Left kidney (tissue), 1 donor: ENCODE measurements at regions not wholly inside any gene's neighbourhood (a gene's known extent, or its start where the extent isn't known, plus 50 kb on each side); places are given as distances from the start of the nearest gene placed in this dataset.
A peak's percentile ranks its signal among the peaks of the same experiment; 100 is the strongest.
"Not testable (repeated sequence)": the region's sequence is repeated elsewhere in the genome, so short reads cannot be mapped to it uniquely, and the experiment has no call there.

ENCODE experiments used
- DNase-seq: peaks from one replicate; pipeline ENCODE4 v3.0.0-alpha.2; 2013

DNA sequence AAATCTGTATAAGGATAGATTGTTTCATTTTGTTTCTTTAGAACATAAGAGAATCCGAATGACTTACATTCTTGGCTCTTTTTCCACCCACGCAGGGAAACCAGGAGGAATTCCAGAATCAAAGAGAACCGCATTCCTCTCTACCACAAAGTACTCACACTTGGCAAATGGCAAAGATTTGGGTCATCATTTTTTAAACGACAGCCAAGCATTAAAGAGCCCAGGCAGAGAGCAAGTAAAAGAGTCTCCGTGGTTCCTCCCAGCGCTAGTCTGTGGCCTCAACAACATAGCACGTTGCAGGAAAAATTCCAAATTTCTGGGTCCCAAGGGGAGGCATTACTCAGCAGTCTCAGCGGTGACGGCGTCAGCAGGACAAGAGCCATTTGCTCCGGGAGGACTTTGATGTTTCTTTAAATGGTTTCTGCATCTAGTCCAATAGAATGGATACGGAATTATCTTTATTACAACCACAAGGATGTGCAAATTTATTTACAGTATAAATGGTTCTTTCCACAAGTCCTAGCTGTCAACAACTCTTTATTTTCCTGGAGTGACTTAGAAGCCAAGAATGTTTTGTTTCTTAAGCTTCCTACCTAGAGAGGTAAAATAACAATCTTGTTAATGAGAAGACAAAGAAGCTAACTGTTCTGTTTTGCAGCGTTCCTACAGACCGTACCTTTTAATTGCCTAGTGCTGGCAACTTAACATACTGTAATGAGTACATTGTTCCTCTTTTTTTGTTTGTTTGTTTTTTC, 232.5 kb downstream of the SKIDA1 start:
- peak; percentile 87 for DNase-seq

DNA sequence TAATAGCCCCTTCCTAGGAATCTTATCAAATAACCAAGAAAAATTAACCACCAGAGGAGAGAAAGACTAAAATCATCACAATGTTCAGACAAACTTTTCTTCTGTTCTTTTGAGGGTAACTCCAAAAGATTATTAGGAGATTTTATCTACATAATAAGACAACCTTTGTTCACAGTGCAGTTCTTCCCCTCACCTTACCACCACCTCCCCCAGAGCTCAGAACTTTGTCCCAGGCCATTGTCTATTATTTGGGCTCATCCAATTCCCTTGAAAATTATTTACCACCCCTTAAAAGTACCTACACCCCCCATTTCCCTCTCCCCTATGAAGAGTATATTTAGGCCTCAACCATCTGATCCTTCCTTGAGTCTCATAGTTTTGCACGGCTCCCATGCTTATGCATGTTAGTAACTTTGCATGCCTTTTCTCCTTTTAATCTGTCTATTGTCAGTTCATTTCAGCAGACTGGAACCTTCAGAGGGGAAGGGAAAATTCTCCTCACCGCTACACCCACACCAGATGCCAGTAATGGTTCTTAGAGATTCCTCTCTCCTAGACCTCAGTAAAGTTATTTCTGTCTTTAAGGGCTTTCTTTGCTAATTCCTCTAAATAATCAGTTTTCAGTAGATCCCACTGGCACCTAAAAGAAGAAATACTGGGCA, 234.9 kb downstream of the SKIDA1 start:
- DNase-seq, result no peak

DNA sequence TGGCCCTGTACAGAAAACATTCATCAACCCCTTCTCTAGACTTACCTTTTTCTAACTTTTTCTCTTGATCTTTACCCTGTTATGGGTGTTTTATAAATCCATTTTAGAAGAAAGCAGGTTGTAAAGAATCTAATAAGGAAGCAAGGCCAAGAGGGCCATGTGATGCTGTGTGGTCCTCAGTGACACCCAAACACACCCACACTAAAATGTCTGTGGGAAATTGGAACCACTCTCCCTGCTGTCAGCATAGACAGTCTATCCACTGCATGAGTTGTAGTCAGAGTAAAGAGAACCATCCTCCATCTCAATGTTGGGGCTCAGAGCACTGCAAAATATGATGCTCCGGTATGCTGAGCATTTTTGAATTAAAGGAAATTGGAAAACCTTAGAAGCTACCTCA, 235.5 kb downstream of the SKIDA1 start:
- DNase-seq, result no peak

DNA sequence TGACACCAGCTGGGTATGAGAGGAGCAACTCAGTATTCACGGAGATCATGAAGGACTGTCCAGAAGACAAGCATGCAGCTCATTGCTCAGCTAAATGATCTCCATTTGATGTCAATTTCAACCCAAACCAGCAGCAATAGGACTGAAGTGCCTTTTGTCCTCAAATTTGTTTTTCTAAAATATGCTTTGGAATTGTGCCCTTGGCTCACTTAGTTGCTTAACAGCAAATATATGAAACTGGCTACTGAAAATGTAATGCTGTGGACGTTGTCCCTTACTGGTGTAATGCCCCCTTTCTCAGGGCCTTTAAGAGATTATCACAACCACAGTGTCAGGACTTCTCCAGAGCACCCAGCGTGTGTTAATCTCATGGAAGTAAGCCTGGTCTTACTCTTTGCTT, 236.2 kb downstream of the SKIDA1 start:
- DNase-seq, result no peak

DNA sequence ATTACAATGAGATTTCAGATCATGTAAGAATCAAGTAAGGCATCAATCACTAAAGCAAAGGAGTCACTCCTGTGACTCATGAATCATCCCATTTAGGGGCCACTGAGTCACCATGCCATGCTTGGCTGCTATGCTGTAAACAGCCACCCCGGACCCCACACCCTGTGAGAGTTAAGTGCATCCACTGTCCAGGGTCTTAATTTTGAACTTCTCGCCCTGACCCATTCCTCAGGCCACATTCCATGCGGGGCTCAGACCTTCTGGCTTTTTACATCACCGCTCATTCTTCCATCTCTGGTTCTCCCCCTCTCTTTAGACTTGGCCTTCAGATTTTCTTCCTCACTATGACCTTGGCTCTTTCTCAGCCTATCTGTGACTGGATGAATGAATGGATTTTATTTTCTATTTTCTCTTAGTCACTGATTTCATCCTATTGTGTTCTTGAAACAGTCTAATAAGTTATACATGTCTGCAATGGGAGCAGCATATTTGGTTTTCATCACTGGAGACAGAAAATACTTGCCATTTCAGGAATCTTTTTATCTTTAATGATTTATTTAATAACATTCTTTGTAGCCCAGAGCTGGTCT, 239.6 kb downstream of the SKIDA1 start:
- no peak for DNase-seq

DNA sequence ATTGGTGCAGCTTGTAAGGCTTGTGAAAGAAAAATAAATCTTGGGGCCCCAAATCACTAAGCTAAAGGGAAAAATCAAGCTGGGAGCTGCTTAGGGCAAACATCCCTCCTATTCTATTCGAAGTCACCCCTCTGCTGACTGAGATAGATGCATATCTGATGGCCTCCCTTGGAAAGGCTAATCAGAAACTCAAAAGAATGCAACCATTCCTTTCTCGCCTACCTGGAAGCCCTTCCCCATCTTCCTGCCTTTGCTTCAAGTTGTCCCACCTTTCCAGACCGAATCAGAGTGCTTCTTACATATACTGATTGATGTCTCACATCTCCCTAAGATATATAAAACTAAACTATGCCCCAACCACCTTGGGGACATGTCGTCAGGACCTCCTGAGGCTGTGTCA, 240.3 kb downstream of the SKIDA1 start:
- no peak for DNase-seq

DNA sequence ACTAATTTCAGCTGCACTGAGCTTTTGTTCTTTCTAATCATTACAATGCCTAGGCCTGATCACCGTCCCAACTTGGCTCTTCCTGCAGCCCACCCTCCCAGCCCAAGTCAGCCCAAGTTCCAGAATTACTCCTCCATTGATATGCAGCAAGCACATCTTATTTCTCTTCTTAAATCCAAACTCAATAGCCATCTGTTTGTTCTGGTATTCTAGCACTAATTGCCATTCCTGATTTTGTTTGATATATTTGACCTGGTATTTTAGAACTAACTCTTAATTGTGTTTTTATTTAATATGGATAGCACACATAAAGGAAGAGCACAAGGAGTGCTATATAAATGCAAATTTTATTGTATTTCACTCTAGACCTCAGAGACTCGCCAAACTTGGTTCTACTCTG, 241.2 kb downstream of the SKIDA1 start:
- DNase-seq, result no peak

DNA sequence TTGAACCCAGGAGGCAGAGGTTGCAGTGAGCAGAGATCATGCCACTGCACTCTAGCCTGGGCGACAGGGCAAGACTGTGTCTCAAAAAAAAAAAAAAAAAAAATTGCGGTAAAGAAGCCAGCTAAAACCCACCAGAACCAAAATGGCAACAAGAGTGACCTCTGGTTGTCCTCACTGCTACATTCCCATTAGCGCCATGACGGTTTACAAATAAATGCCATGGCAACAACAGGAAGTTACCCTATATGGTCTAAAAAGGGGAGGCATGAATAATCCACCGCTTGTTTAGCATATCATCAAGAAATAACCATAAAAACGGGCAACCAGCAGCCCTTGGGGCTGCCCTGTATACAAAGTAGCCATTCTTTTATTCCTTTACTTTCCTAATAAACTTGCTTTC, 242.4 kb downstream of the SKIDA1 start:
- DNase-seq, result not testable (repeated sequence)

DNA sequence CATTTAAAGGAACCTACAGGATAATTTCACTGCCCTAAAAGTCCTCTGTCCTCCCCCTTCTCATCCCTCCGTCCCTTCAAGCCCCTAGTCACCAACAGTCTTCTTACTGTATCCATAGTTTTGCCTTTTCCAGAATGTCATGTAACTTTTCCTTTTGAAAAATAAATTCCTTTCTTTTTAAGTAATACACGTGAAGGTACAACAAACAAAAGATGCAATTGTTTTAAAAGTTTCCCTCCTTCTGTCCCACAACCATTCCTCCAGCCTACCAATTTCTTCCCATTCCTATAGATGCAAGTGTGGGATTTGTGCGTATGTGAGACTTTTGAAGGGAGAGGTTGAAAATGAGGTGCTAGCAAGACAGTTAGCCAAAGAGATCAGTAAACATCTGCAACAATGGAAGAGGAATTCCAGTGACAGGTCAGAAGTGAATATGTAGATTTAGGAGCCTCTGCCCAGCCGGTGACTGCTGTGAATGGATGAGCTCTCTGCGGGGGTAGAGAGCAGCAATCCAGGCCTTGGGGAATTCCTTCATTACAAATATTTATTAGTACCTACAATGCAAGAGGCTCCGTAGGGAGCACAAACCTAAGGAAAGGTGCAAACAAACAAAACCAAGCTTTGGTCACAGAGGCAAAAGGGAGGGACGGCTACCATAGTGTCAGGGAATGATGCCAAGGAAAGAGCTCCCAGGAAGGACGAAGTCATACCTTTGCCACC, 243.6 kb downstream of the SKIDA1 start:
- no peak for DNase-seq

DNA sequence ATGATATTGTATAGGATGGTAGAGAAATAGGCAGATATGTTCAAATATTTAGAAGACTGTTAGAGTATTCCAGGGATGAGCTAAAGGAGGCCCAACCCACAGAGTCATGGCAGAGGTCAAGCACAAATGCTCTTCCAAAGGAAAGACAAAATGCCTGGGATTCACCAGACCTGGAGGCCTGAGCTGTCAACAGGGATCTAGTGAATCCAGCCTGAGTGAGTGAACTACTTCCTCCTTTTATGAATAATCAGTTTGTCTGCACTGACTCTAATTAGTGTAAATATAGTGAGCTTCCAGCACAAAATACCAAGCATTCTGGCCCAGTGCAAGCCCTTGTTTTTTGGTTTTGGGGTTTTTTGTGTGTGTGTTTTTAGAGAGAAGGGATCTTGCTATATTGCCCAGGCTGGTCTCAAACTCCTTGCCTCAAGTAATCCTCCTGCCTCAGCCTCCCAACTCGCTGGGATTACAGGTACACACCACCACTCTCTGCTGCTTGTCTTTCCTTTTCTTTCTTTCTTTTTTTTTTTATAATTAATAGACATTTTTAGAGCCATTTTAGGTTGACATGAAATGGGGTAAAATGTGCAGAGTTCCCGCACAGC, 244.4 kb downstream of the SKIDA1 start:
- no peak for DNase-seq

DNA sequence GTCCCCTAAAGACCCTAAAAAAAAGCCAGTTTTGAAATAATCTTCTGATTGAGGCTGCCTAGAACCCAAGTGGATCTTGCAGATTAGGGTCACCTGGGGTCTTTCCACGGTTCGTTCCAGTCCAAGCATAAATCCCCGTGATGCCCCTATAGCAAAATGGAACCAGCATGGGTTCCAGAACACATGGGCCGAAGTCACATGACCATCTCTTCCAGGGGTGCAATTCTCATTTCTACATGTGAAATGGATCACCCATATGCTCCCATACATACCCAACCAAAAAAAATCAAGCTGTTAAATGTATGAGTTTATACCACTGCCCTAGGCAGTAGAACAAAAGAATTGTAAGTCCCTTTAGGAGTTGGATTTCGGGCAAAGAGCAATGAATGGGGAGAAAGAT, 245.4 kb downstream of the SKIDA1 start:
- no peak for DNase-seq

DNA sequence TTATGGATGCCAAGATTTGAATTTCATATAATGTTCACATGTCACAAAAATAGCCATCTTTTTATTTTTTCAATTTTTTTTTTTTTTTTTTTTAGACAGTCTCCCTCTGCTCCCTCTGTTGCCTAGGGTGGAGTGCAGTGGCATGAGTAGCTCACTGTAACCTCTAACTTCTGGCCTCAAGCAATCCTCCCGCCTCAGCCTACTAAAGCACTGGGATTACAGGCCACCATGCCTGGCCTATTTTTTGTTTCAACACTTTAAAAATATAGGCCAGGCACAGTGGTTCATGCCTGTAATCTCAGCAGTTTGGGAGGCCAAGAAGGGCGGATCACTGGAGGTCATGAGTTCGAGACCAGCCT, 246.3 kb downstream of the SKIDA1 start:
- DNase-seq, result no peak

DNA sequence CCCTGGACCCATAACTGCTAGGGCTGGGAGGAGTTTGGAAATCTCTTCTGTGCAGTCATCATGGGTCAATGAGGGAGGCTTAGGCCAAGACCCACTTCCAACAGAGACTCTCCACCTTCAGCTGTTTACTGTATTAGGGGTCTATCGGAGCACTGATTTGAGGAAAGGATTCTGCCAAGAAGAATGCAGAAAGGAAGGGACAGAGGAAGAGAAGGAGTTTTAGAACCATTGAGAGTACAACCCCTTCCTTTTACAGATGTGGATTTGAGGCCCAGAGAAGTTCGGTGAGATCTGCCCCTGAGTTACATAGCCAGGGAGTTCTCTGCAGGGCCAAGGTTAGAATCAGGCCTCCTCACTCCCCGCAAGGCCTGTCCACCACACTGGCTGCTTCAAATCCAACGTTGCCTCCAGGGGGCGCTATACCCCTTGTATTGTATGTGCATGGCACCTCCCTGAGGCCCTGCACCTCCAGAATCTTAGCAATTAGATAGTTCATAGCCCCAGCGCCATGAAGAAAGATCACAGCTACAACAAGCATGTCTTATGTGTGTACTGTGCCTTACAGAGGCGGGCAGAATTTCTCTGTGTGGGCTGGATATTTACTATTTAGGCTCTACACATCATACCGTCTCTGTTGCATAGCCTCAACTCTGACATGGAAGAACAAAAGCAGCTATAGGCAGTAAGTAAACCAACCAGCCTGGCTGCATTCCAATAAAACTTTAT, 246.8 kb downstream of the SKIDA1 start:
- peak; percentile 92 for DNase-seq

DNA sequence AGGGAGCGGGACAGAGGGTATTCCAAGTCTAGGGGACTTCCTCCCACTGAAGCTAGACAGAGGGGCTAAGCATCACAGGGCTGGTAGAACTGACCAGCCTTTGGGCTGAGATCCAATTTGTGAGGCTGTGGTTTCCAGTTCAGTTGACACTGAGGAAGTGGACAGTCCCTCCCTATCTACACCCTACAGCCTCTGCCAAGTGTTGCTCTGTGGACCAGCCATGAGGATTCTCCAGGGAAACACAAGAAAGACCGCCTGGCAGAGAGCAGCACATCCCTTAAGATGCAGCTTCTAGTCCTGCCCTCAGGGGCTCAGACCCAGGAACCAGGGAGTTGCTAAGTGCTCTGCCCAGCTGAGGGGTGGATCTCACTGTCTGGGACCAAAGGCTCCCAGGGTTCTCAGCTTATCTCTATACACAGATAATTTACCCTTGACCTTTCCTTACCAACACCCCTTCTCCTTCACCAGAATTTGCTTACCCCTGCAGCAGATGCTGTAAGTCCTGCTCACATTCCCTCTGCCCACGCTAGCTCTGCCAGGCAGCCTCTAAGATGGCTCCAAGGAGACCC, 252.0 kb downstream of the SKIDA1 start:
- no peak for DNase-seq

DNA sequence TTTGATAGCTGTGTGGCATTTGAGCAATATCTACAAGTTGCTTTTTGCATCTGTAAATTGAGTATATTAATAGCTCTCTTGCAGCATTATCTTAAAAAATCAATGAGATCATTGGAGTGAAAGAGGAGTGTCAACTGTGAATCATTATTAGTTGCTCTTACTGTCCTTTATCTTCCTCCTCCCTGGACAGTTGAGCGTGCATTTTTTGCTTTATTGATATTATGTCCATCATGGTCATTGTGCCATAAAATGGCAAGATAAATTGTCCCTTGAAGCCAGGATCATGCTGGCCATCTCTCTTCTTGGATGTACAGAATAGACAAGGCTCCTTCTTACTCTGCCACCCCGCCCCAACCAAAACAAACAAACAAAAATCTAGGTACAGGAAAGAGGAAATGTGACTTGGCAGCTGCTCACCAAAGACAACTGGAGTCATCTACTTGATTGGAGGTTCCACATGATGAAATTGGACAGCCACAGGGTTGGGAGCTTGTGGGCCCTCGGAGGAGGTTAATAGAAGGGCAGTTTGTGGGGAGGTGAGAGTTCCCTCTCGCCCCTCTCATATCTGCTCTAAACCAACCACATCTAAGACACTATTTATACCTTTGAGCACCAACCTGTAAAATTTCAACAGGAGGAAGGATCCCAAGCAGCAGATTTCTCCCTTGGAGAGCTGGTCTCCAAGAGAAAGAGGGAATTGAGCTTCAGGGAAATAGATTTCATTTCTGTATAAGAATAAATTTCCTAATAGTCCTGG, 252.7 kb downstream of the SKIDA1 start:
- DNase-seq, result no peak

DNA sequence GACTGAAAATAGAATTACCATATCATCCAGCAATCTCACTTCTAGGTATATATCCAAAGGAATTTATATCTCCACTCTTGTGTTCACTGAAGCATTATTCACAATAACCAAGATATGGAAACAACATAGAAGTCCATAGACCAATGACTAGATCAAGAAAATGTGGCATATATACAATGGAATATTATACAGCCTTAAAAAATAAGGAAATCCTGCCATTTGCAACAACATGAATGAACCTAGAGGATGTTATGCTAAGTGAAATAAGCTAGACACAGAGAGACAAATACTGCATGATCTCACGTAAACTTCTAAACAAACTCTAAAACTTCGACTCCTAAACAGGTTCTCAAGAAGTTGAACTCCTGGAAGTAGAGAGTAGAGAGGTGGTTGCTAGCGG, 254.5 kb downstream of the SKIDA1 start:
- no peak for DNase-seq

DNA sequence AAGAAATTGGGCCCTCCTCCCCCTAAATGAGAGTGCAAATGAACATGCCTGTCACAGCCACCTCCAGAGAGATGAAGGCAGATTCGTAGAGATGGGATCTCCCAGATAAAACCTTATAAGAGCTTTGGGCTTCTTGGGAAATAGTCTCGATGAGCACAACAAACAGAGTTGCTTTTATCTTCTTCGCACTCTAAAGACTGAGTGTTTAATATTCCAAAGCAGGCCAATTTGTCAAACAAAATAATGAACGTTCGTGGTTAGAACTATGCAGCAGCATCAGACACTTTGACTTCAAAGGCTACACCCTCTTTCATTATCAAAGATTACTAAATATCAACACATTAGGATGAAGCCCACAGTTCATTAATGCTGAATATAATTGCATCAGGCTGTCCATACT, 256.2 kb downstream of the SKIDA1 start:
- DNase-seq, result no peak

DNA sequence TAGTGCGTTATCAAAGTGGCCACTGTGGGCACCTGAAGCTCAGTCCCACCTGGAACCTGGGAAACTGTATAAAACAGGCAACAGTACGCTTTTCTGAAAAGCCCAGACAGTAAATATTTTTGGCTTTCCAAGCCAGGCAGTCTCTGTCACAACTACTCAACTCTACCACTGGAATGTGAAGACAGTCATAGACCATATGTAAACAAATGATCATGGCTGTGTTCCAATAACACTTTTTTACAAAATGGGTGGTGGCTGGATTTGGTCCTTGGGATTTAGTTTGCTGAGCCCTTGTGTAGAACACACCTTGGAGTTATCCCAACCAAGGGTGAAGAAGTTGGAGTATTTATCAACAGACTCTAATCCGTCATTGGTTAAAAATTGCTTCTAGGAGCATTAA, 259.9 kb downstream of the SKIDA1 start:
- no peak for DNase-seq

DNA sequence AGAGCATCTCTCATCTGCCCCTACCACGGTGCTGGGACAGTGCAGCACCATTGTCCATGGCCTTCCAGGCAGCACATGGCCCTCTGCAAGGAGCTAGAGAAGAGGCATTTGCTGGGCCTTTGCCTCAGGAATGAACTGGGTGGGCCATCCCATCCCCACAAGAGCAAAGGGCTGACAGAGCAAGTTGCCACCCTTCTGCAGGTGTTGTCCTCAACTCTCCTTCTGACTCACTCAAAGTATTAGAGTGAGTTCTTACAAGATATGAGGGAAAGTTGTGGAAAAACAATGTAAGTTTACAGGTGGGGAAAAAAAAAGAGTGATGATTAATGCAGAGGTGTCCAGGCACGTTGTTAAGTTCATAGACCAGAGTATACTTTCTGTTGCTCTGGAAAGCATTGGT, 261.2 kb downstream of the SKIDA1 start:
- DNase-seq, result no peak

DNA sequence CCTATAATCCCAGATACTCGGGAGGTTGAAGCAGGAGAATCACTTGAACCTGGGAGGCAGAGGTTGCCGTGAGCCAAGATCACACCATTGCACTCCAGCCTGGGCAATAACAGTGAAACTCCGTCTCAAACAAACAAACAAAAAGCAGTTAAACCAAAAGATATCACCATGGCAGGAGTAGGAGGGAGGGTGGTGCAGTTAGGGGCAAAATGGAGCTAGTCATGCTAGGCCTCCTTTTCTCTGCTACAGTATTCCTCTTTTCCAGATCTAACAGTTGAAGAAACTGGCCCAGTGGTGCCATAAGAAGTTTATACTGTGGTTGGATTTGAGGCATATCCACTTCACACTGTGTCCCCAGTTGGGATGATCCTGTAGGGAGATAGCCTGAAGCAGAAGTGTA, 261.6 kb downstream of the SKIDA1 start:
- no peak for DNase-seq

DNA sequence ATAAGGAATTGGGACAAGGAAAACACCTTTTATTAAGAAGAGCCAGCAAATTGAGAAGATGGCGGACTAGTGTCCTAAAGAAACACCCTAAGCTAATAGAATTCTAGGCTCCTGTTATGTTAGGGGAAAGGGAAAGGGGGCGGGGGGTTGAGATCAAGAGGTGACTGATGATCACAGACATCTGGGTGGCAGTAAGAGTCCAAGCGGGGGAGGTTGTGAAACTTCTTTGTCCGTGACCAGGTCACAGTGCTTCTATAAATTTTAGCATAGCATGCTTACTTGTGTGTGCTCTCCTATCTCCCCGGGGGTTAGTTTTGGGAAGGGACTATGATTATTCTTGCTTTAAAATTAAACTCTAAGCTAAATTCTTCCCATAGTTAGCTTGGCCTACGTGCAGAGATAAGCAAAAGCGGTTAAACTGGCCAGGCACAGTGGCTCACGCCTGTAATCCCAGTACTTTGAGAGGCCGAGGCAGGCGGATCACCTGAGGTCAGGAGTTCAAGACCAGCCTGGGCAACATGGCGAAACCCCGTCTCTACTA, 262.1 kb downstream of the SKIDA1 start:
- DNase-seq, result peak; percentile 22
